ENCODE measurements at regions not wholly inside any gene's neighbourhood (a gene's known extent, or its start where the extent isn't known, plus 50 kb on each side); places are given as distances from the start of the nearest gene placed in this dataset.

GRCh38 chr9:95783426-95783975 is 92.0 kb upstream of the ERCC6L2 start (continued):
- TF ChIP-seq EP300 (IDR thresholded peaks at IDR 0.05; ENCODE audit: low read depth in 2 of 2, low read length in 2 of 2) (no peak), EP300 (CRISPR knock-in tag; IDR thresholded peaks at IDR 0.05; ENCODE audit: borderline replicate concordance) (no peak), RARA (CRISPR knock-in tag; IDR thresholded peaks at IDR 0.05) (peak; percentile 31; the same call in 1 of the 2 replicates), YY1 (IDR thresholded peaks at IDR 0.05; ENCODE audit: insufficient read depth, insufficient replicate concordance, low read depth, low read length) (no peak), PAXIP1 (CRISPR knock-in tag; conservative IDR thresholded peaks at IDR 0.05) (peak; percentile 45; the same call in 1 of the 2 replicates), FOXK1 (CRISPR knock-in tag; IDR thresholded peaks at IDR 0.05; ENCODE audit: borderline replicate concordance, low read depth) (peak; percentile 38; the same call in 1 of the 2 replicates), ZNF383 (CRISPR knock-in tag; IDR thresholded peaks at IDR 0.05; ENCODE audit: borderline replicate concordance) (no peak), SIN3A (IDR thresholded peaks at IDR 0.05; ENCODE audit: borderline replicate concordance, low read depth, low read length) (no peak), NFKBIZ (CRISPR knock-in tag; IDR thresholded peaks at IDR 0.05) (no peak), ZFP1 (CRISPR knock-in tag; IDR thresholded peaks at IDR 0.05) (no peak), ZBTB34 (CRISPR knock-in tag; IDR thresholded peaks at IDR 0.05) (no peak), RBM39 (IDR thresholded peaks at IDR 0.05; ENCODE audit: low read depth, low read length, poor library complexity, severe bottlenecking) (peak; percentile 74), ZSCAN21 (CRISPR knock-in tag; IDR thresholded peaks at IDR 0.05; ENCODE audit: borderline replicate concordance) (no peak), EZH2 (conservative IDR thresholded peaks at IDR 0.05; ENCODE audit: low read depth, low read length) (no peak), AKAP8 (CRISPR knock-in tag; IDR thresholded peaks at IDR 0.05) (no peak), SIX4 (CRISPR knock-in tag; IDR thresholded peaks at IDR 0.05) (no peak), PLRG1 (conservative IDR thresholded peaks at IDR 0.05) (no peak), NFYC (CRISPR knock-in tag; IDR thresholded peaks at IDR 0.05) (no peak), ISL2 (CRISPR knock-in tag; IDR thresholded peaks at IDR 0.05) (no peak), IKZF4 (CRISPR knock-in tag; IDR thresholded peaks at IDR 0.05; ENCODE audit: borderline replicate concordance, low read depth, not compliant biosample characterization) (no peak)
- TF ChIP-seq, protein P1, sequence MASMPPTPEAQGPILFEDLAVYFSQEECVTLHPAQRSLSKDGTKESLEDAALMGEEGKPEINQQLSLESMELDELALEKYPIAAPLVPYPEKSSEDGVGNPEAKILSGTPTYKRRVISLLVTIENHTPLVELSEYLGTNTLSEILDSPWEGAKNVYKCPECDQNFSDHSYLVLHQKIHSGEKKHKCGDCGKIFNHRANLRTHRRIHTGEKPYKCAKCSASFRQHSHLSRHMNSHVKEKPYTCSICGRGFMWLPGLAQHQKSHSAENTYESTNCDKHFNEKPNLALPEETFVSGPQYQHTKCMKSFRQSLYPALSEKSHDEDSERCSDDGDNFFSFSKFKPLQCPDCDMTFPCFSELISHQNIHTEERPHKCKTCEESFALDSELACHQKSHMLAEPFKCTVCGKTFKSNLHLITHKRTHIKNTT (CRISPR knock-in tag; IDR thresholded peaks at IDR 0.05): no peak
- TF ChIP-seq, protein P2, sequence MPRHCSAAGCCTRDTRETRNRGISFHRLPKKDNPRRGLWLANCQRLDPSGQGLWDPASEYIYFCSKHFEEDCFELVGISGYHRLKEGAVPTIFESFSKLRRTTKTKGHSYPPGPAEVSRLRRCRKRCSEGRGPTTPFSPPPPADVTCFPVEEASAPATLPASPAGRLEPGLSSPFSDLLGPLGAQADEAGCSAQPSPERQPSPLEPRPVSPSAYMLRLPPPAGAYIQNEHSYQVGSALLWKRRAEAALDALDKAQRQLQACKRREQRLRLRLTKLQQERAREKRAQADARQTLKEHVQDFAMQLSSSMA (CRISPR knock-in tag; IDR thresholded peaks at IDR 0.05): no peak
- TF ChIP-seq, protein P3, sequence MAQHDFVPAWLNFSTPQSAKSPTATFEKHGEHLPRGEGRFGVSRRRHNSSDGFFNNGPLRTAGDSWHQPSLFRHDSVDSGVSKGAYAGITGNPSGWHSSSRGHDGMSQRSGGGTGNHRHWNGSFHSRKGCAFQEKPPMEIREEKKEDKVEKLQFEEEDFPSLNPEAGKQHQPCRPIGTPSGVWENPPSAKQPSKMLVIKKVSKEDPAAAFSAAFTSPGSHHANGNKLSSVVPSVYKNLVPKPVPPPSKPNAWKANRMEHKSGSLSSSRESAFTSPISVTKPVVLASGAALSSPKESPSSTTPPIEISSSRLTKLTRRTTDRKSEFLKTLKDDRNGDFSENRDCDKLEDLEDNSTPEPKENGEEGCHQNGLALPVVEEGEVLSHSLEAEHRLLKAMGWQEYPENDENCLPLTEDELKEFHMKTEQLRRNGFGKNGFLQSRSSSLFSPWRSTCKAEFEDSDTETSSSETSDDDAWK (CRISPR knock-in tag; IDR thresholded peaks at IDR 0.05): no peak

All from HepG2 (cell line).